ENCODE measurements at regions not wholly inside any gene's neighbourhood (a gene's known extent, or its start where the extent isn't known, plus 50 kb on each side); places are given as distances from the start of the nearest gene placed in this dataset.

- DNase-seq: no peak
- no peaks in the 10 kb centered on the region for H3K36me3 ChIP-seq (replicated peaks)
- no peak overlapping the region for H3K4me3 ChIP-seq (ENCODE audit: low read depth, low read length)
- H3K27ac ChIP-seq: peak overlapping the region; percentile 80
- no peak for TF ChIP-seq CTCF (IDR thresholded peaks at IDR 0.05; ENCODE audit: low read depth, low read length, missing control alignments)
- in situ Hi-C loops (cut with HindIII; ENCODE audit: low pct_ligation_motif_present, low sequenced_read_pairs): no loop called here
- no peaks in the 10 kb centered on the region for H3K27me3 ChIP-seq (replicated peaks)
These were observed 202.2 kb downstream of the GADD45G start for GRCh38 chr9:89807101-89807395.

GRCh38 chr9:89807682-89808075, 202.9 kb downstream of the GADD45G start:
- DNase-seq: no peak
- H3K27me3 ChIP-seq (replicated peaks): no peaks in the 10 kb centered on the region
- H3K36me3 ChIP-seq (replicated peaks): no peaks in the 10 kb centered on the region
- no peak overlapping the region for H3K4me3 ChIP-seq (ENCODE audit: low read depth, low read length)
- TF ChIP-seq CTCF (IDR thresholded peaks at IDR 0.05; ENCODE audit: low read depth, low read length, missing control alignments): no peak
- in situ Hi-C loops (cut with HindIII; ENCODE audit: low pct_ligation_motif_present, low sequenced_read_pairs): no loop called here
- H3K27ac ChIP-seq: no peak overlapping the region

GRCh38 chr9:89808076-89808755, 203.4 kb downstream of the GADD45G start:
- in situ Hi-C loops (cut with HindIII; ENCODE audit: low pct_ligation_motif_present, low sequenced_read_pairs): no loop called here
- DNase-seq: peak; percentile 14

GRCh38 chr9:89808756-89809181, 204.0 kb downstream of the GADD45G start:
- no peak for TF ChIP-seq CTCF (IDR thresholded peaks at IDR 0.05; ENCODE audit: low read depth, low read length, missing control alignments)
- H3K27ac ChIP-seq: peak overlapping the region; percentile 68
- no peaks in the 10 kb centered on the region for H3K36me3 ChIP-seq (replicated peaks)
- in situ Hi-C loops (cut with HindIII; ENCODE audit: low pct_ligation_motif_present, low sequenced_read_pairs): no loop called here
- no peak overlapping the region for H3K4me3 ChIP-seq (ENCODE audit: low read depth, low read length)
- no peaks in the 10 kb centered on the region for H3K27me3 ChIP-seq (replicated peaks)
- DNase-seq: peak; percentile 79

More at GRCh38 chr9:89808076-89808755, 203.4 kb downstream of the GADD45G start:
- TF ChIP-seq CTCF (IDR thresholded peaks at IDR 0.05; ENCODE audit: low read depth, low read length, missing control alignments): peak; percentile 15
- H3K4me3 ChIP-seq (ENCODE audit: low read depth, low read length): no peak overlapping the region
- no peaks in the 10 kb centered on the region for H3K27me3 ChIP-seq (replicated peaks)
- no peaks in the 10 kb centered on the region for H3K36me3 ChIP-seq (replicated peaks)
- peak overlapping the region; percentile 68 for H3K27ac ChIP-seq

- no peak for TF ChIP-seq CTCF (IDR thresholded peaks at IDR 0.05; ENCODE audit: low read depth, low read length, missing control alignments)
- Histone ChIP-seq H3K4me3 (ENCODE audit: low read depth, low read length) (no peak overlapping the region), H3K36me3 (replicated peaks) (no peaks in the 10 kb centered on the region), H3K27me3 (replicated peaks) (no peaks in the 10 kb centered on the region), H3K27ac (no peak overlapping the region)
- in situ Hi-C loops (cut with HindIII; ENCODE audit: low pct_ligation_motif_present, low sequenced_read_pairs): no loop called here
- DNase-seq: peak; percentile 68
These were observed 205.6 kb downstream of the GADD45G start for GRCh38 chr9:89810431-89810830.

- no peak for DNase-seq
These were observed 206.5 kb downstream of the GADD45G start for GRCh38 chr9:89811356-89811755.

More at GRCh38 chr9:89811356-89811755, 206.5 kb downstream of the GADD45G start:
- no peak for TF ChIP-seq CTCF (IDR thresholded peaks at IDR 0.05; ENCODE audit: low read depth, low read length, missing control alignments)
- H3K27ac ChIP-seq: no peak overlapping the region
- in situ Hi-C loops (cut with HindIII; ENCODE audit: low pct_ligation_motif_present, low sequenced_read_pairs): no loop called here
- H3K27me3 ChIP-seq (replicated peaks): no peaks in the 10 kb centered on the region
- no peaks in the 10 kb centered on the region for H3K36me3 ChIP-seq (replicated peaks)
- H3K4me3 ChIP-seq (ENCODE audit: low read depth, low read length): no peak overlapping the region

Measured in brain microvascular endothelial cell (primary cell).